Osteocyte (in vitro differentiated cells): ENCODE measurements at regions not wholly inside any gene's neighbourhood (a gene's known extent, or its start where the extent isn't known, plus 50 kb on each side); places are given as distances from the start of the nearest gene placed in this dataset.

ENCODE experiments used
- DNase-seq: peaks from one replicate; pipeline ENCODE4 v3.0.0; 2021; ENCODE audit warnings: mixed read lengths; ENCODE audit not compliant: unreplicated experiment; ENCODE audit errors: extremely low spot score
- H3K27ac Mint-ChIP-seq: one replicate; pipeline ENCODE4 v1.8.0; 2021; ENCODE audit warnings: mild to moderate bottlenecking, mixed read lengths; ENCODE audit not compliant: unreplicated experiment
- H3K27me3 Mint-ChIP-seq: one replicate; pipeline ENCODE4 v1.8.0; 2021; ENCODE audit warnings: mixed read lengths; ENCODE audit not compliant: unreplicated experiment
- H3K36me3 Mint-ChIP-seq: one replicate; pipeline ENCODE4 v1.8.0; 2021; ENCODE audit warnings: mixed read lengths; ENCODE audit not compliant: unreplicated experiment
- H3K4me1 Mint-ChIP-seq: one replicate; pipeline ENCODE4 v1.8.0; 2021; ENCODE audit warnings: mixed read lengths; ENCODE audit not compliant: unreplicated experiment
- H3K4me3 Mint-ChIP-seq: one replicate; pipeline ENCODE4 v1.8.0; 2021; ENCODE audit warnings: mild to moderate bottlenecking, moderate library complexity, mixed read lengths; ENCODE audit not compliant: unreplicated experiment
- H3K9me3 Mint-ChIP-seq: one replicate; pipeline ENCODE4 v1.8.0; 2021; ENCODE audit warnings: mixed read lengths; ENCODE audit not compliant: unreplicated experiment
- TF ChIP-seq, protein P1 (sequence below): fragments of 200-600 bp; sonication (generic); IDR thresholded peaks from 2 replicates; pipeline ENCODE4 v1.5.0; 2021; ENCODE audit warnings: antibody characterized with exemption, mild to moderate bottlenecking, moderate library complexity

DNA sequence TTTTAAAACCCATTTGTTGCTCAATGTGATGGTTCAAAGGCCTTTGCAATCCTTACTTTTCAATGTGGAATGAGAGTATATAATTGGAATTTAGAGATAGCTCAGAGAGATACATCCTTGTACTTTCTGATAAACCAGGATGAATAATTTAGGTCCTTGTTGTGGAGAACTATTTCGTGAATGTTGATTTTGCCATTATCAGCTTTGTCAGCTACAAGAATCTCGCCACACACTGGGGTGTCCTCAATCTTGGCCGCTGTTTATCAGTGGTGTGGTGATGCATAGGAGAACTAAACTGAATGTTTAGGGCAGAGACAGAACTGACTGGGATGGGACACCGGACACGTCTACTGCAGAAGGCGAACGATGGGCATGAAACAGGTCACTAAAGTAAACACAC, 111.2 kb upstream of the SLC35B3 start:
- DNase-seq, result no peak
- Mint-ChIP-seq H3K4me1 (no peaks in the 10 kb centered on the region), H3K36me3 (no peaks in the 10 kb centered on the region), H3K27ac (no peak overlapping the region), H3K4me3 (no peak overlapping the region), H3K9me3 (peaks cover 3% of the 10 kb centered on the region), H3K27me3 (peaks cover 2% of the 10 kb centered on the region)
- TF ChIP-seq, protein P1, sequence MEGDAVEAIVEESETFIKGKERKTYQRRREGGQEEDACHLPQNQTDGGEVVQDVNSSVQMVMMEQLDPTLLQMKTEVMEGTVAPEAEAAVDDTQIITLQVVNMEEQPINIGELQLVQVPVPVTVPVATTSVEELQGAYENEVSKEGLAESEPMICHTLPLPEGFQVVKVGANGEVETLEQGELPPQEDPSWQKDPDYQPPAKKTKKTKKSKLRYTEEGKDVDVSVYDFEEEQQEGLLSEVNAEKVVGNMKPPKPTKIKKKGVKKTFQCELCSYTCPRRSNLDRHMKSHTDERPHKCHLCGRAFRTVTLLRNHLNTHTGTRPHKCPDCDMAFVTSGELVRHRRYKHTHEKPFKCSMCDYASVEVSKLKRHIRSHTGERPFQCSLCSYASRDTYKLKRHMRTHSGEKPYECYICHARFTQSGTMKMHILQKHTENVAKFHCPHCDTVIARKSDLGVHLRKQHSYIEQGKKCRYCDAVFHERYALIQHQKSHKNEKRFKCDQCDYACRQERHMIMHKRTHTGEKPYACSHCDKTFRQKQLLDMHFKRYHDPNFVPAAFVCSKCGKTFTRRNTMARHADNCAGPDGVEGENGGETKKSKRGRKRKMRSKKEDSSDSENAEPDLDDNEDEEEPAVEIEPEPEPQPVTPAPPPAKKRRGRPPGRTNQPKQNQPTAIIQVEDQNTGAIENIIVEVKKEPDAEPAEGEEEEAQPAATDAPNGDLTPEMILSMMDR, result no peak

DNA sequence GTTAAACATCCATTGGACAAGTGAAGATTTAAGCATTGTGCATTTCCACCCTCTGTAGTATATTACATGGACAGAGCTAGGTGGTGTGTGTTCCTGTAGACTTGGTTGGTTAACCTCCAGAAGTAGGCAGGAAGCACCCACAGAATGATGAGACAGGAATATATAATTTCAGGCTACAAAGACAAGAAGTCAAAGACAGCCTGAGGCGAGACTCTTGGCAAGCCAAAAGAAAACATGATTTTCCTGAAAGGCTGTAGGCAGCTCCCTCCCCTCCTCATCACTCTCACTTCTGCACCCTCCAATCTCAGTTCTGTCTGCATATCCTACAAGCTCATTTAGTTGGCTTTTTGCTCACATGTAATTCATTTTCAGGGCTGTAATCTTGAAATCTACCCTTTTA, 110.0 kb upstream of the SLC35B3 start:
- TF ChIP-seq, protein P1, result no peak
- Mint-ChIP-seq H3K9me3 (peaks cover 9% of the 10 kb centered on the region), H3K4me1 (no peaks in the 10 kb centered on the region), H3K36me3 (no peaks in the 10 kb centered on the region), H3K27me3 (peaks cover 2% of the 10 kb centered on the region), H3K27ac (no peak overlapping the region), H3K4me3 (no peak overlapping the region)
- DNase-seq, result no peak

DNA sequence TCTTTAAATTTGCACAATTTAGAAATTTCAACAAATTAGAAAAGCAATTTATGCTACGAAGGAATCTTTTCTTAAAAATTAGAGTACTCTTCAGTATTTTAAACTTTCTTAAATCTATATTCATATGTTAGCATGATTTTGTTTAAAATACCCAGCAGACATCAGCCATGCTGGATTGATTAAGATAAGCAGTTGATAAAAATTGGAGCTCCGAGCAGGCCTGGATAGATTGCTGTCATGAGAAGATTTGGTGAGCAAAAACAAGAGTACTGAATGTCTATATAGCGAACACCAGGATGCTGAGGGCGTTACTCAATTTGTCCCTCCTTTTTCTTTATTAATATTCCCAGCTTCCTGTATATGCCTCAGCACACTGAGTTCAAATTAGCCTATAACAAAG, 108.4 kb upstream of the SLC35B3 start:
- Mint-ChIP-seq H3K27me3 (no peaks in the 10 kb centered on the region), H3K4me3 (no peak overlapping the region), H3K4me1 (no peaks in the 10 kb centered on the region), H3K9me3 (peaks cover 9% of the 10 kb centered on the region), H3K36me3 (no peaks in the 10 kb centered on the region), H3K27ac (no peak overlapping the region)
- no peak for DNase-seq
- TF ChIP-seq, protein P1, result no peak

DNA sequence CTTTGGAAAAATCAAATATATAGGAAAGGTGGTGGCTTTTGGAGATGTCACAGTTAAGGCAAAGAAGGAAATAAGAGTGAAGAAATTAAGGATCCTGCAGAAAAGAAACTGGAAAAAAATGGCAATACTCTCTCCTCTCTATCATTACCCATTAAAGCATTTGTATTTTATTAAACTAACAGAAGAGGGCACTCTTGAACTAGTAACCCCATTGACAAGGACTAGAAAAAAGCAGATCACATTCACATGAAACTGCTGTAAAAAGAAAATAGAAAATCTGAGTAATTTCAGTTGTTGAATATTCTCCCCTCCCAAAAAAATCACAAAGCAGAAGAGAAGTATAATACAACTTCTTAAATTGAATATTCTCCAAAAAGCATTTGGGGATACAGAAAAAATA, 104.1 kb upstream of the SLC35B3 start:
- Mint-ChIP-seq H3K4me3 (no peak overlapping the region), H3K27ac (no peak overlapping the region), H3K27me3 (peaks cover 2% of the 10 kb centered on the region), H3K9me3 (peaks cover 9% of the 10 kb centered on the region), H3K4me1 (no peaks in the 10 kb centered on the region), H3K36me3 (no peaks in the 10 kb centered on the region)
- DNase-seq, result no peak
- TF ChIP-seq, protein P1, result peak; percentile 40

DNA sequence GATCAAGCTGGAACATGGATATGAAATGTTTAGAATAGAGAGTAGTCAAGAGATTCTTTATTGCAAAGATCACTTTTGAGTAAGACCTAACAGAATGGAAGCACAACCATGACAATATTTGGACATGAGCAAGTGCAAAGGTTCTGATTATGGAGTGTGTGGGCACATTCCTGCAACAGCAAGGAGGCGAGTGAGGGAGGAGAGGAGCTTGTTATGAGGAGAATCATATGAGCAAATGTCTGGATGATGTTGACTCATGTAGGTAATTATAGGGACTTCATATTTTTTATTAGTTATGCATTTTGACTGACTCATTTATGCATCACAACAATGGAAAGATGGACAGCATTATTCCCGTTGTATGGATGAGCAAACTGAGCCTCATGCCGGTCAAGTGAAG, 100.8 kb upstream of the SLC35B3 start:
- Mint-ChIP-seq H3K27ac (no peak overlapping the region), H3K4me3 (no peak overlapping the region), H3K27me3 (peaks cover 2% of the 10 kb centered on the region), H3K36me3 (no peaks in the 10 kb centered on the region), H3K9me3 (peaks cover 6% of the 10 kb centered on the region), H3K4me1 (no peaks in the 10 kb centered on the region)
- DNase-seq, result no peak
- TF ChIP-seq, protein P1, result no peak
